HG02840 (cell line): ENCODE measurements at regions not wholly inside any gene's neighbourhood (a gene's known extent, or its start where the extent isn't known, plus 50 kb on each side); places are given as distances from the start of the nearest gene placed in this dataset.
"Not testable (repeated sequence)": the region's sequence is repeated elsewhere in the genome, so short reads cannot be mapped to it uniquely, and the experiment has no call there.

Experiments used
- ATAC-seq: cut with Tn5 transposase; IDR thresholded peaks from one replicate; pipeline ENCODE4 v1.9.1; 2021; ENCODE audit warnings: mild to moderate bottlenecking, moderate library complexity, moderate number of reproducible peaks; ENCODE audit not compliant: unreplicated experiment, low FRiP score

GRCh38 chr2:87629491-87630458 is 118.1 kb upstream of the PLGLB2 start:
- not testable (repeated sequence) for ATAC-seq

- ATAC-seq, result not testable (repeated sequence)
Observed at GRCh38 chr2:87630892-87631291, 117.0 kb upstream of the PLGLB2 start.

- not testable (repeated sequence) for ATAC-seq
Observed at GRCh38 chr2:87631402-87631801, 116.5 kb upstream of the PLGLB2 start.

GRCh38 chr2:87633287-87633963 is 114.5 kb upstream of the PLGLB2 start:
- not testable (repeated sequence) for ATAC-seq

GRCh38 chr2:87634106-87634505 is 113.8 kb upstream of the PLGLB2 start:
- not testable (repeated sequence) for ATAC-seq

- not testable (repeated sequence) for ATAC-seq
Observed at GRCh38 chr2:87634971-87635650, 112.8 kb upstream of the PLGLB2 start.

GRCh38 chr2:87636246-87636645 is 111.6 kb upstream of the PLGLB2 start:
- not testable (repeated sequence) for ATAC-seq

- ATAC-seq, result not testable (repeated sequence)
Observed at GRCh38 chr2:87636735-87637134, 111.2 kb upstream of the PLGLB2 start.

- ATAC-seq, result not testable (repeated sequence)
Observed at GRCh38 chr2:87637249-87637990, 110.5 kb upstream of the PLGLB2 start.

GRCh38 chr2:87638114-87638807 is 109.6 kb upstream of the PLGLB2 start:
- ATAC-seq, result not testable (repeated sequence)

GRCh38 chr2:87638872-87639271 is 109.0 kb upstream of the PLGLB2 start:
- ATAC-seq, result not testable (repeated sequence)

- not testable (repeated sequence) for ATAC-seq
Observed at GRCh38 chr2:87639801-87640440, 108.0 kb upstream of the PLGLB2 start.

- not testable (repeated sequence) for ATAC-seq
Observed at GRCh38 chr2:87640961-87641563, 106.8 kb upstream of the PLGLB2 start.

GRCh38 chr2:87643165-87643564 is 104.7 kb upstream of the PLGLB2 start:
- not testable (repeated sequence) for ATAC-seq

GRCh38 chr2:87647737-87648498 is 100.0 kb upstream of the PLGLB2 start:
- not testable (repeated sequence) for ATAC-seq

- not testable (repeated sequence) for ATAC-seq
Observed at GRCh38 chr2:87648815-87649214, 99.1 kb upstream of the PLGLB2 start.

- not testable (repeated sequence) for ATAC-seq
Observed at GRCh38 chr2:87649871-87650270, 98.0 kb upstream of the PLGLB2 start.

- not testable (repeated sequence) for ATAC-seq
Observed at GRCh38 chr2:87650837-87651236, 97.0 kb upstream of the PLGLB2 start.
